Hepatocyte (in vitro differentiated cells): ENCODE measurements at regions not wholly inside any gene's neighbourhood (a gene's known extent, or its start where the extent isn't known, plus 50 kb on each side); places are given as distances from the start of the nearest gene placed in this dataset.

ENCODE experiments used
- EZH2 ChIP-seq: fragments of 200-600 bp; sonication (generic); IDR thresholded peaks from 2 replicates; pipeline ENCODE4 v1.6.1; 2016; ENCODE audit warnings: antibody characterized with exemption, mild to moderate bottlenecking, borderline replicate concordance
- EZH2phosphoT487 ChIP-seq: fragments of 200-600 bp; sonication (generic); IDR thresholded peaks from one replicate; pipeline ENCODE4 v1.6.1; 2018; ENCODE audit warnings: antibody characterized with exemption, mild to moderate bottlenecking, low read depth, moderate library complexity; ENCODE audit not compliant: unreplicated experiment, severe bottlenecking
- TF ChIP-seq, protein P1 (sequence below): fragments of 200-600 bp; sonication (generic); IDR thresholded peaks from 2 replicates; pipeline ENCODE4 v1.5.1; 2016; ENCODE audit warnings: antibody characterized with exemption, mild to moderate bottlenecking; ENCODE audit not compliant: poor library complexity

- no peak for TF ChIP-seq EZH2
- TF ChIP-seq, protein P1, sequence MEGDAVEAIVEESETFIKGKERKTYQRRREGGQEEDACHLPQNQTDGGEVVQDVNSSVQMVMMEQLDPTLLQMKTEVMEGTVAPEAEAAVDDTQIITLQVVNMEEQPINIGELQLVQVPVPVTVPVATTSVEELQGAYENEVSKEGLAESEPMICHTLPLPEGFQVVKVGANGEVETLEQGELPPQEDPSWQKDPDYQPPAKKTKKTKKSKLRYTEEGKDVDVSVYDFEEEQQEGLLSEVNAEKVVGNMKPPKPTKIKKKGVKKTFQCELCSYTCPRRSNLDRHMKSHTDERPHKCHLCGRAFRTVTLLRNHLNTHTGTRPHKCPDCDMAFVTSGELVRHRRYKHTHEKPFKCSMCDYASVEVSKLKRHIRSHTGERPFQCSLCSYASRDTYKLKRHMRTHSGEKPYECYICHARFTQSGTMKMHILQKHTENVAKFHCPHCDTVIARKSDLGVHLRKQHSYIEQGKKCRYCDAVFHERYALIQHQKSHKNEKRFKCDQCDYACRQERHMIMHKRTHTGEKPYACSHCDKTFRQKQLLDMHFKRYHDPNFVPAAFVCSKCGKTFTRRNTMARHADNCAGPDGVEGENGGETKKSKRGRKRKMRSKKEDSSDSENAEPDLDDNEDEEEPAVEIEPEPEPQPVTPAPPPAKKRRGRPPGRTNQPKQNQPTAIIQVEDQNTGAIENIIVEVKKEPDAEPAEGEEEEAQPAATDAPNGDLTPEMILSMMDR, result no peak
- no peak for TF ChIP-seq EZH2phosphoT487
Observed at GRCh38 chr1:208420696-208421095, 176.5 kb upstream of the PLXNA2 start.
